AG08395 (cell line): ENCODE measurements at regions not wholly inside any gene's neighbourhood (a gene's known extent, or its start where the extent isn't known, plus 50 kb on each side); places are given as distances from the start of the nearest gene placed in this dataset.
"Not testable (repeated sequence)": the region's sequence is repeated elsewhere in the genome, so short reads cannot be mapped to it uniquely, and the experiment has no call there.

Experiments used
- DNase-seq: peaks from one replicate; pipeline ENCODE4 v3.0.0; 2012; ENCODE audit warnings: mixed read lengths, low spot score

GRCh38 chr9:81741103-81741502, 51.8 kb upstream of the TLE1 start:
- DNase-seq: no peak

GRCh38 chr9:81748091-81748490, 58.7 kb upstream of the TLE1 start:
- no peak for DNase-seq

GRCh38 chr9:81753436-81753835, 64.1 kb upstream of the TLE1 start:
- DNase-seq: no peak

GRCh38 chr9:81754245-81754644, 64.9 kb upstream of the TLE1 start:
- peak; percentile 15 for DNase-seq

GRCh38 chr9:81755721-81756120, 66.4 kb upstream of the TLE1 start:
- DNase-seq: no peak

- DNase-seq: no peak
Observed at GRCh38 chr9:81756561-81756960, 67.2 kb upstream of the TLE1 start.

- no peak for DNase-seq
Observed at GRCh38 chr9:81758123-81758797, 68.9 kb upstream of the TLE1 start.

GRCh38 chr9:81759680-81760215, 70.4 kb upstream of the TLE1 start:
- DNase-seq: peak; percentile 76

- no peak for DNase-seq
Observed at GRCh38 chr9:81767921-81768320, 78.6 kb upstream of the TLE1 start.

GRCh38 chr9:81771571-81771970, 82.2 kb upstream of the TLE1 start:
- DNase-seq: peak; percentile 28

- peak; percentile 52 for DNase-seq
Observed at GRCh38 chr9:81772144-81772543, 82.8 kb upstream of the TLE1 start.

- DNase-seq: no peak
Observed at GRCh38 chr9:81776390-81776789, 87.0 kb upstream of the TLE1 start.

GRCh38 chr9:81776834-81777233, 87.5 kb upstream of the TLE1 start:
- no peak for DNase-seq

GRCh38 chr9:81777482-81777881, 88.1 kb upstream of the TLE1 start:
- DNase-seq: no peak

GRCh38 chr9:81782313-81782995, 93.1 kb upstream of the TLE1 start:
- no peak for DNase-seq

- DNase-seq: peak; percentile 95
Observed at GRCh38 chr9:81787747-81788632, 98.6 kb upstream of the TLE1 start.

GRCh38 chr9:81789721-81790120, 100.4 kb upstream of the TLE1 start:
- DNase-seq: peak; percentile 40

GRCh38 chr9:81790166-81790565, 100.8 kb upstream of the TLE1 start:
- no peak for DNase-seq

GRCh38 chr9:81791076-81791475, 101.7 kb upstream of the TLE1 start:
- DNase-seq: no peak

- DNase-seq: no peak
Observed at GRCh38 chr9:81798606-81799005, 109.3 kb upstream of the TLE1 start.

GRCh38 chr9:81801190-81801589, 111.8 kb upstream of the TLE1 start:
- peak; percentile 80 for DNase-seq

- DNase-seq: peak; percentile 59
Observed at GRCh38 chr9:81804306-81804705, 115.0 kb upstream of the TLE1 start.

- DNase-seq: not testable (repeated sequence)
Observed at GRCh38 chr9:81811688-81812087, 116.5 kb upstream of the SPATA31D4 start.
